Left ventricle myocardium inferior (tissue), 1 donor: ENCODE measurements at regions not wholly inside any gene's neighbourhood (a gene's known extent, or its start where the extent isn't known, plus 50 kb on each side); places are given as distances from the start of the nearest gene placed in this dataset.
"Not testable (repeated sequence)": the region's sequence is repeated elsewhere in the genome, so short reads cannot be mapped to it uniquely, and the experiment has no call there.

Source experiments
- DNase-seq: peaks from one replicate; pipeline ENCODE4 v3.0.0-alpha.2; 2020
- H3K27ac ChIP-seq: fragments of 200-600 bp; replicated peaks from 2 replicates; pipeline ENCODE4 v1.8.0; 2021
- H3K27me3 ChIP-seq: fragments of 200-600 bp; 2 replicates; pipeline ENCODE4 v1.8.0; 2021; ENCODE audit warnings: low read depth
- H3K36me3 ChIP-seq: fragments of 200-600 bp; 2 replicates; pipeline ENCODE4 v1.8.0; 2021
- H3K4me1 ChIP-seq: fragments of 200-600 bp; 2 replicates; pipeline ENCODE4 v1.8.0; 2021
- H3K4me3 ChIP-seq: fragments of 200-600 bp; 2 replicates; pipeline ENCODE4 v1.8.0; 2021; ENCODE audit warnings: mild to moderate bottlenecking, moderate library complexity
- H3K9me3 ChIP-seq: fragments of 200-600 bp; replicated peaks from 2 replicates; pipeline ENCODE4 v1.8.0; 2021
- intact Hi-C: fragments of 100-400 bp; cut with micrococcal nuclease; formaldehyde crosslinking; loops from one replicate; pipeline ENCODE4 v1.11.0; 2022
- TF ChIP-seq, protein P1 (sequence below): fragments of 200-600 bp; IDR thresholded peaks from 2 replicates; pipeline ENCODE4 v1.8.0; 2021; ENCODE audit warnings: antibody characterized with exemption, mild to moderate bottlenecking, borderline replicate concordance
- donor health status: DM: no; HTN: yes; CAD: no; lungs with severe emphysema.

DNA sequence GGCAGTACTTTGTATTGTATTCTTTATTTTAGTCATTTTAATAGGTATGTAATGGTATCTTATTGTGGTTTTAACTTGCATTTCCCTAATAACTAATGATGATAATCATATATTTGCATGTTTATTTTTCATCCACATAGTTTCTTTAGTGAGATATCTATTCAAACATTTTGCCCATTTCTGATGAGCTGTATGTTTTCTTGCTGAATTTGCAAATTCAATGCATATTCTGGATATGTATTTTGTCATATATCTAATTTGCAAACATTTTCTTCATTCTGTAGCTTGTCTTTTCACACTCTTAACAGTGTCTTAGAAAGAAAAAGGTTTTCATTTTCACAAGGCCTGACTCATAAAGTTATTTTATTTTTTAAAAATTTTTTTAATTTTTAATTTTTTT is 372.1 kb downstream of the ZNF674 start:
- TF ChIP-seq, protein P1, sequence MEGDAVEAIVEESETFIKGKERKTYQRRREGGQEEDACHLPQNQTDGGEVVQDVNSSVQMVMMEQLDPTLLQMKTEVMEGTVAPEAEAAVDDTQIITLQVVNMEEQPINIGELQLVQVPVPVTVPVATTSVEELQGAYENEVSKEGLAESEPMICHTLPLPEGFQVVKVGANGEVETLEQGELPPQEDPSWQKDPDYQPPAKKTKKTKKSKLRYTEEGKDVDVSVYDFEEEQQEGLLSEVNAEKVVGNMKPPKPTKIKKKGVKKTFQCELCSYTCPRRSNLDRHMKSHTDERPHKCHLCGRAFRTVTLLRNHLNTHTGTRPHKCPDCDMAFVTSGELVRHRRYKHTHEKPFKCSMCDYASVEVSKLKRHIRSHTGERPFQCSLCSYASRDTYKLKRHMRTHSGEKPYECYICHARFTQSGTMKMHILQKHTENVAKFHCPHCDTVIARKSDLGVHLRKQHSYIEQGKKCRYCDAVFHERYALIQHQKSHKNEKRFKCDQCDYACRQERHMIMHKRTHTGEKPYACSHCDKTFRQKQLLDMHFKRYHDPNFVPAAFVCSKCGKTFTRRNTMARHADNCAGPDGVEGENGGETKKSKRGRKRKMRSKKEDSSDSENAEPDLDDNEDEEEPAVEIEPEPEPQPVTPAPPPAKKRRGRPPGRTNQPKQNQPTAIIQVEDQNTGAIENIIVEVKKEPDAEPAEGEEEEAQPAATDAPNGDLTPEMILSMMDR: no peak
- Histone ChIP-seq H3K4me1 (no peaks in the 10 kb centered on the region), H3K27ac (no peak overlapping the region), H3K9me3 (no peaks in the 10 kb centered on the region), H3K27me3 (no peaks in the 10 kb centered on the region), H3K36me3 (no peaks in the 10 kb centered on the region), H3K4me3 (no peak overlapping the region)
- intact Hi-C loops: no loop called here
- DNase-seq: no peak

GRCh38 chrX:46171457-46171856 is 373.8 kb downstream of the ZNF674 start:
- DNase-seq, H3K4me3 ChIP-seq, H3K9me3 ChIP-seq, H3K36me3 ChIP-seq, H3K27ac ChIP-seq, H3K27me3 ChIP-seq, intact Hi-C loops, H3K4me1 ChIP-seq: not testable (repeated sequence)

- Histone ChIP-seq H3K9me3 (no peaks in the 10 kb centered on the region), H3K27ac (no peak overlapping the region), H3K36me3 (no peaks in the 10 kb centered on the region), H3K27me3 (no peaks in the 10 kb centered on the region), H3K4me1 (no peaks in the 10 kb centered on the region), H3K4me3 (no peak overlapping the region)
- DNase-seq: no peak
- intact Hi-C loops: no loop called here
- TF ChIP-seq, protein P1: no peak
These were observed 375.4 kb downstream of the ZNF674 start for GRCh38 chrX:46169808-46170207.

DNA sequence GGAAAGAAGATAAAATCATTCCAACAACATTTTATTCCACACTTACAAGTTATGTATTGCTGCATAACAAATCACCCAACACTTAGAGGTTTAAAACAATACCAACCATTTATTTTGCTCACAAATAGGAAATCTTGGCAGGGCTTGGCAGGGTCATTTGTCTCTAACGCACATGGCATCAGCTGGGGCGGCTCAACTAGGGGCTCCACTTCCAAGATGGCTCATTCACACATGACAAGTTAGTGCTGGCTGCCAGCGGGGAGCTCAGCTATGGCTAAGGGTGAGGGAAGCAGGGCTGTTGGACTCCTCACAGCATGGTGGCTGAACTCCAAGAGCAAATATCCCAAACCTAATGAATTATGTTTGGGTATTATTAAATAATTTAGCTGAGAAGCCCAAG is 377.0 kb downstream of the ZNF674 start:
- H3K9me3 ChIP-seq: no peaks in the 10 kb centered on the region
- TF ChIP-seq, protein P1: no peak
- no peaks in the 10 kb centered on the region for H3K4me1 ChIP-seq
- H3K27ac ChIP-seq: no peak overlapping the region
- intact Hi-C loops: no loop called here
- no peaks in the 10 kb centered on the region for H3K27me3 ChIP-seq
- H3K36me3 ChIP-seq: no peaks in the 10 kb centered on the region
- no peak overlapping the region for H3K4me3 ChIP-seq
- DNase-seq: no peak

GRCh38 chrX:46165866-46166265 is 379.4 kb downstream of the ZNF674 start:
- TF ChIP-seq, protein P1: no peak
- H3K27me3 ChIP-seq: no peaks in the 10 kb centered on the region
- H3K36me3 ChIP-seq: no peaks in the 10 kb centered on the region
- no peak for DNase-seq
- H3K4me3 ChIP-seq: no peak overlapping the region
- H3K4me1 ChIP-seq: no peaks in the 10 kb centered on the region
- no peaks in the 10 kb centered on the region for H3K9me3 ChIP-seq
- intact Hi-C loops: no loop called here
- H3K27ac ChIP-seq: no peak overlapping the region

DNA sequence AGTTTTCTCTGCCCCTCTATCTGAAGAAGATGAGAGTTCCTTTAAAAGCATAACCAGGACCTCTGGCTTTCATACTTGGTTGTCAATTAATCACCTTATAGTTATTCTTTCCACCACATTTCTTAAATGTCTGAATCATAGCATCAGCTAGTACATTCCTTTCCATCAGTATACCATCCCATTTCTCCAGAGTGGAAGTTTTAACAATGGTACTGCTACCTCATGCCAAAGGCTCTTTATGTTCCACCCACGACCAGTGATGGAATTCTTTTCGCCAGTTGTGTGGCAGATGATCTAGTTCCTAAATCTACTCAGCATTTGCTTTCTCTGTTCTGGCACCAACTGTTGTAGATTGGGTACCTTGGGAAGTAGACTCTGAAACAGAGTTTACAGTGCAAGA is 379.8 kb downstream of the ZNF674 start:
- Histone ChIP-seq H3K4me3 (no peak overlapping the region), H3K9me3 (no peaks in the 10 kb centered on the region), H3K36me3 (no peaks in the 10 kb centered on the region), H3K27me3 (no peaks in the 10 kb centered on the region), H3K4me1 (no peaks in the 10 kb centered on the region), H3K27ac (no peak overlapping the region)
- no peak for DNase-seq
- intact Hi-C loops: no loop called here
- TF ChIP-seq, protein P1: no peak
